Osteoblast (primary cell): ENCODE measurements at regions not wholly inside any gene's neighbourhood (a gene's known extent, or its start where the extent isn't known, plus 50 kb on each side); places are given as distances from the start of the nearest gene placed in this dataset.

Experiments
- DNase-seq: peaks from one replicate; pipeline ENCODE4 v3.0.0; 2011; ENCODE audit warnings: low spot score, mixed read lengths; ENCODE audit not compliant: insufficient read length; ENCODE audit errors: missing footprints
- H2AFZ ChIP-seq: 2 replicates; pipeline ENCODE4 v1.6.0; 2011; ENCODE audit warnings: mild to moderate bottlenecking, low read length
- H3K27ac ChIP-seq: 2 replicates; pipeline ENCODE4 v1.5.1; 2011; ENCODE audit warnings: mild to moderate bottlenecking, low read depth, low read length, moderate library complexity
- H3K27me3 ChIP-seq: 2 replicates; pipeline ENCODE4 v1.6.0; 2012; ENCODE audit warnings: mild to moderate bottlenecking, control low read depth, inconsistent platforms, low read length, moderate library complexity; ENCODE audit not compliant: insufficient read depth
- H3K36me3 ChIP-seq: 2 replicates; pipeline ENCODE4 v1.5.1; 2011; ENCODE audit warnings: mild to moderate bottlenecking, low read length, control low read depth, moderate library complexity; ENCODE audit not compliant: insufficient read depth
- H3K4me1 ChIP-seq: 2 replicates; pipeline ENCODE4 v1.5.1; 2011; ENCODE audit warnings: mild to moderate bottlenecking, low read length, control low read depth, moderate library complexity; ENCODE audit not compliant: insufficient read depth
- H3K4me2 ChIP-seq: 2 replicates; pipeline ENCODE4 v1.6.0; 2011; ENCODE audit warnings: mild to moderate bottlenecking, low read length; ENCODE audit not compliant: insufficient read depth
- H3K4me3 ChIP-seq: fragments of 200-600 bp; sonication (generic); 3 replicates; pipeline ENCODE4 v1.5.1; 2012; ENCODE audit warnings: mild to moderate bottlenecking, low read length, inconsistent platforms; ENCODE audit not compliant: insufficient read depth
- H3K79me2 ChIP-seq: 2 replicates; pipeline ENCODE4 v1.6.0; 2012; ENCODE audit warnings: mild to moderate bottlenecking, low read length, control low read depth, inconsistent platforms; ENCODE audit not compliant: insufficient read depth
- H3K9me3 ChIP-seq: 2 replicates; pipeline ENCODE4 v1.5.1; 2011; ENCODE audit warnings: low read depth, low read length, control low read depth
- H4K20me1 ChIP-seq: 2 replicates; pipeline ENCODE4 v1.6.0; 2012; ENCODE audit warnings: mild to moderate bottlenecking, low read length, control low read depth; ENCODE audit not compliant: insufficient read depth
- TF ChIP-seq, protein P1 (sequence below): IDR thresholded peaks from 2 replicates; pipeline ENCODE4 v1.5.1; 2011; ENCODE audit warnings: mild to moderate bottlenecking, low read depth, low read length, moderate library complexity; ENCODE audit errors: extremely low read depth

DNA sequence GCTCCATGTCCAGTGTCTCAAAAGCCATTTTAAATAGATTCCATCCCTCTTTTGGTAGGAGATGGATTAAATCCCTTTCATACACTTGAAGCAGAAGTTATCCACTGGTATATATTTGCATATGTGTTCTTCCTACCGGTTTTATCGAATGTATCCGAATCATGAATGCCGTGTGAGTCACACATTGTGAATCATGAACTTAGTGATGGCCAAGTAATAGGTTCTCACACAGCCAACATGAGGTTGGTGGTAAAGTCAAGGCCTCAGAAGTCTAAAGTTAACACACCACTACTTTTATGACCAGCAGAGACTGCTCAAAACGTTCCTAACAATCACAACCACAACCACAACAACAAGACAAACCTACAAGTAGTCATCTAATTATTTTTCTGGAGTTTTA, 345.5 kb downstream of the THBS2 start:
- Histone ChIP-seq H3K4me3 (no peak overlapping the region), H3K79me2 (no peaks in the 10 kb centered on the region), H4K20me1 (no peaks in the 10 kb centered on the region), H3K27ac (peak overlapping the region; percentile 94), H3K27me3 (no peaks in the 10 kb centered on the region), H2AFZ (peak overlapping the region; percentile 32), H3K4me1 (peaks cover 15% of the 10 kb centered on the region), H3K4me2 (no peak overlapping the region), H3K36me3 (no peaks in the 10 kb centered on the region), H3K9me3 (no peaks in the 10 kb centered on the region)
- peak; percentile 92 for DNase-seq
- TF ChIP-seq, protein P1, sequence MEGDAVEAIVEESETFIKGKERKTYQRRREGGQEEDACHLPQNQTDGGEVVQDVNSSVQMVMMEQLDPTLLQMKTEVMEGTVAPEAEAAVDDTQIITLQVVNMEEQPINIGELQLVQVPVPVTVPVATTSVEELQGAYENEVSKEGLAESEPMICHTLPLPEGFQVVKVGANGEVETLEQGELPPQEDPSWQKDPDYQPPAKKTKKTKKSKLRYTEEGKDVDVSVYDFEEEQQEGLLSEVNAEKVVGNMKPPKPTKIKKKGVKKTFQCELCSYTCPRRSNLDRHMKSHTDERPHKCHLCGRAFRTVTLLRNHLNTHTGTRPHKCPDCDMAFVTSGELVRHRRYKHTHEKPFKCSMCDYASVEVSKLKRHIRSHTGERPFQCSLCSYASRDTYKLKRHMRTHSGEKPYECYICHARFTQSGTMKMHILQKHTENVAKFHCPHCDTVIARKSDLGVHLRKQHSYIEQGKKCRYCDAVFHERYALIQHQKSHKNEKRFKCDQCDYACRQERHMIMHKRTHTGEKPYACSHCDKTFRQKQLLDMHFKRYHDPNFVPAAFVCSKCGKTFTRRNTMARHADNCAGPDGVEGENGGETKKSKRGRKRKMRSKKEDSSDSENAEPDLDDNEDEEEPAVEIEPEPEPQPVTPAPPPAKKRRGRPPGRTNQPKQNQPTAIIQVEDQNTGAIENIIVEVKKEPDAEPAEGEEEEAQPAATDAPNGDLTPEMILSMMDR = no peak

DNA sequence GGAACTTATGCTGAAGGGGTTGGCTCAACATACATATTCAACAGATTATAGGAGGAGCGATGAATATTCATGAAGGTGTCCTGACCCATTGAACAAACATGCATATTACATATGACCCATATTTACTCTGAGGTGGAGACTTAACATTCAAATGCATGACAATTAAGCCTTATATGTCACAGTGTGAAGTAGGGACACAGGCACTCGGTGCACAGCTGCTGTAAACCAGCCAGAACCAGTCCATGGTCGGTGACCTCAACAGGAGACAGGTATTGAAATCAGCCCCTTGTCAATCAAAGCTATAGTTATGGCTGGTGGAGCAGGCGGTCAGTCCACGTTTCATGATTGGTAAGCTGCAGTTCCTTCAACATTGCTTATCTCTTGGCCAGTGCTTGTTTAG, 347.3 kb downstream of the THBS2 start:
- no peaks in the 10 kb centered on the region for H4K20me1 ChIP-seq
- no peak overlapping the region for H3K4me3 ChIP-seq
- H2AFZ ChIP-seq = no peak overlapping the region
- DNase-seq = no peak
- H3K9me3 ChIP-seq = no peaks in the 10 kb centered on the region
- H3K27ac ChIP-seq = no peak overlapping the region
- H3K4me1 ChIP-seq = peaks cover 15% of the 10 kb centered on the region
- H3K4me2 ChIP-seq = no peak overlapping the region
- no peaks in the 10 kb centered on the region for H3K27me3 ChIP-seq
- TF ChIP-seq, protein P1 = no peak
- H3K79me2 ChIP-seq = no peaks in the 10 kb centered on the region
- H3K36me3 ChIP-seq = no peaks in the 10 kb centered on the region

DNA sequence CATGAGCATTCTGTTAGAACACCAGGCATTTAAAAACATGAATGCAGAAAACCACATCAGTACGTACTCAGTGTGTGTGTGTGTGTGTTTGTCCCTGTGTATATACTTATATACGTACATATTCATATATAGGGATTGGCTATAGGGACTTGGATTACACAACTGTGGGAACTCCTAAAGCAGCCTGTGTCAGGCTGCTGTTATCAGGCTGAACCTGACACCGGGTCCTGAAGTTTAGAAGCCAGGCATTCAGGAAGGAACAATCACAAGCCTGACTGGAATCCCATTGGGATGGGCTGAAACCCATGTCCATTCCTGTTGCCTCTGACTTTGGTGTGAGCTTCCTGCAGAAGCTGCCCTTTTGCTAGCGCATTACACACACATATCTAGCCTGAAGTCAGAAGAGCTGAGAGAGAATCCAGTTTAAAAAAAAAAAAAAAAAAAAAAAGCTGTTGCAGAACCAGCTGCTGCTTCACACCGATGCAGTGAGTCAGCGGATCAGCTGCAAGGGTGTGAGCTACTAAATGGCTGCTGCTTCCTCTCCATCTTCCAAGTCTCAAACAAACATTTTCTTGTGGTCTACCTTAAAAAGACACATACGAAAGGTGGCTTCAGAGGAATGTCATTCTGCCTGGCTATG, 348.1 kb downstream of the THBS2 start:
- no peak overlapping the region for H3K4me3 ChIP-seq
- TF ChIP-seq, protein P1 = no peak
- no peaks in the 10 kb centered on the region for H3K79me2 ChIP-seq
- peaks cover 6% of the 10 kb centered on the region for H3K27me3 ChIP-seq
- no peak overlapping the region for H3K4me2 ChIP-seq
- no peaks in the 10 kb centered on the region for H4K20me1 ChIP-seq
- peaks cover 15% of the 10 kb centered on the region for H3K4me1 ChIP-seq
- no peak overlapping the region for H3K27ac ChIP-seq
- H3K9me3 ChIP-seq = no peaks in the 10 kb centered on the region
- no peaks in the 10 kb centered on the region for H3K36me3 ChIP-seq
- no peak overlapping the region for H2AFZ ChIP-seq
- no peak for DNase-seq

DNA sequence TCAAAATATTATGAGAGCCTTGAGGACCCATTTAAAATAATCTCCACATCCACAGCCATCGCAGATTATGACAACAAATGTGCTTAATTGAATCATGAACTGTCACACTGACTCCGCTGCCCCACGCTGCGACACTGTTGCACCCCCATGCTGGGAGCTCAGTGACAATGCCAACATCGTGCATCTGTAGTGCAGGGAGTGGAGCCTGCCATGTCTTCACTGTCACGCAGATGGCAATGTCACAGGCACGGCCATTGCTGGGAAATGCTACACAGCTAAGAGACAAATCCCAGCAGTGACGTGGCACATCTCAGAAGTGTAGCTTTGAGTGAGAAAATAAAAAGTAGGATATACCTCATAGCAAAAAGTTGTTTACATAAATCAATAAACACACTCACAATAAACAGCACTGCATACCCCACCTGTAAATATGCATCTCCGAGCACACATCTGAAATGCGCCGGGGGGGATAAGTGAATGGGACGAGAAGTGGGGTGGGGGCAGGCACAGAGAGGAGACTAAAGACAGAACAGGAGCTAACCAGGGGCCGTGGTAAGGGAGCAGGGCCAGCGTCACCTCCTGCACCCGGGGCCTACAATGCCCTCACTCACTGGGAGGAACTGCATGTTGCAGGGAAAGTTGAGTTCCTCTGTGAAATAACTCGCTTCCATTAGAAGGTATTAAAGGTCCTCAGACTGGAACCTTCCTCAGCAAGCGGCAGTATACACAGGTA, 349.9 kb downstream of the THBS2 start:
- TF ChIP-seq, protein P1 = no peak
- Histone ChIP-seq H3K27ac (no peak overlapping the region), H3K36me3 (no peaks in the 10 kb centered on the region), H2AFZ (no peak overlapping the region), H3K9me3 (no peaks in the 10 kb centered on the region), H4K20me1 (no peaks in the 10 kb centered on the region), H3K4me2 (no peak overlapping the region), H3K27me3 (peaks cover 6% of the 10 kb centered on the region), H3K79me2 (no peaks in the 10 kb centered on the region), H3K4me1 (peaks cover 11% of the 10 kb centered on the region), H3K4me3 (no peak overlapping the region)
- no peak for DNase-seq
